PC-3 (cell line): ENCODE measurements at regions not wholly inside any gene's neighbourhood (a gene's known extent, or its start where the extent isn't known, plus 50 kb on each side); places are given as distances from the start of the nearest gene placed in this dataset.
"Not testable (repeated sequence)": the region's sequence is repeated elsewhere in the genome, so short reads cannot be mapped to it uniquely, and the experiment has no call there.

Experiments used
- ATAC-seq: fragments of 200-7000 bp; cut with Tn5 transposase; 2 replicates; pipeline ENCODE4 v1.9.1; 2020; ENCODE audit warnings: mild to moderate bottlenecking, moderate library complexity
- BruUV-seq: library from RNA; stranded (reverse); fragments of 400-500 nt; replicated peaks from 2 replicates; lab custom pipeline; 2021; lab: Mats Ljungman, UMichigan
- CTCF ChIA-PET: fragments of 300-600 bp; sonication (Branson Sonifier 250); formaldehyde crosslinking; loops from one replicate; lab custom pipeline; 2022; ENCODE audit warnings: antibody characterized with exemption; lab: Charles Lee
- POLR2A ChIA-PET: fragments of 300-600 bp; sonication (Branson Sonifier 250); formaldehyde crosslinking; loops from one replicate; lab custom pipeline; 2022; ENCODE audit warnings: antibody characterized with exemption; ENCODE audit not compliant: unreplicated experiment; lab: Charles Lee
- DNase-seq: peaks from one replicate; pipeline ENCODE4 v3.0.0-alpha.2; 2015
- H2AFZ ChIP-seq: fragments of 300-600 bp; sonication (generic); 2 replicates; pipeline ENCODE4 v1.6.0; 2016; ENCODE audit warnings: antibody characterized with exemption, low read length
- H3F3A ChIP-seq: fragments of 300-600 bp; sonication (generic); one replicate; pipeline ENCODE4 v1.6.0; 2017; ENCODE audit warnings: antibody characterized with exemption, low read length, control low read depth, mild to moderate bottlenecking; ENCODE audit not compliant: unreplicated experiment
- H3K27ac ChIP-seq: fragments of 300-600 bp; sonication (generic); 2 replicates; pipeline ENCODE4 v1.5.1; 2016; ENCODE audit warnings: mild to moderate bottlenecking, low read length
- H3K27me3 ChIP-seq: fragments of 300-600 bp; sonication (generic); 2 replicates; pipeline ENCODE4 v1.6.1; 2016; ENCODE audit warnings: low read length, mixed read lengths
- H3K36me3 ChIP-seq: fragments of 300-600 bp; sonication (generic); 2 replicates; pipeline ENCODE4 v1.6.1; 2016; ENCODE audit warnings: low read depth, mixed run types, low read length, mixed read lengths
- H3K4me1 ChIP-seq: fragments of 300-600 bp; sonication (generic); 2 replicates; pipeline ENCODE4 v1.5.1; 2016; ENCODE audit warnings: low read length; ENCODE audit not compliant: insufficient read depth
- H3K4me2 ChIP-seq: fragments of 300-600 bp; sonication (generic); 2 replicates; pipeline ENCODE4 v1.6.0; 2016; ENCODE audit warnings: low read length
- H3K4me3 ChIP-seq: fragments of 300-600 bp; sonication (generic); 2 replicates; pipeline ENCODE4 v1.5.1; 2016; ENCODE audit warnings: mild to moderate bottlenecking, low read length, mixed read lengths
- H3K79me2 ChIP-seq: fragments of 300-600 bp; sonication (generic); 2 replicates; pipeline ENCODE4 v1.6.1; 2017; ENCODE audit warnings: low read length, mixed read lengths
- H3K9ac ChIP-seq: fragments of 300-600 bp; sonication (generic); 2 replicates; pipeline ENCODE4 v1.6.0; 2016; ENCODE audit warnings: mild to moderate bottlenecking, low read length
- H3K9me2 ChIP-seq: fragments of 300-600 bp; sonication (generic); replicated peaks from 2 replicates; pipeline ENCODE4 v1.6.1; 2016; ENCODE audit warnings: mixed run types, low read length, mixed read lengths
- H3K9me3 ChIP-seq: fragments of 300-600 bp; sonication (generic); 2 replicates; pipeline ENCODE4 v1.6.1; 2016; ENCODE audit warnings: low read length, mixed read lengths
- H4K20me1 ChIP-seq: fragments of 300-600 bp; sonication (generic); 2 replicates; pipeline ENCODE4 v1.6.1; 2016; ENCODE audit warnings: low read length, mixed read lengths
- EZH2 ChIP-seq: fragments of 300-600 bp; sonication (generic); IDR thresholded peaks from one replicate; pipeline ENCODE4 v1.6.1; 2017; ENCODE audit warnings: antibody characterized with exemption, mild to moderate bottlenecking, low read length; ENCODE audit not compliant: unreplicated experiment
- EZH2phosphoT487 ChIP-seq: fragments of 300-600 bp; sonication (generic); IDR thresholded peaks from 2 replicates; pipeline ENCODE4 v1.6.1; 2018; ENCODE audit warnings: mild to moderate bottlenecking, antibody characterized with exemption, low read length, borderline replicate concordance
- intact Hi-C: fragments of 100-400 bp; cut with micrococcal nuclease; formaldehyde crosslinking; loops from 2 replicates; pipeline ENCODE4 v1.9.0; 2023
- TF ChIP-seq, protein P1 (sequence below): fragments of 300-600 bp; sonication (generic); conservative IDR thresholded peaks from 2 replicates; pipeline ENCODE4 v1.5.1; 2017; ENCODE audit warnings: antibody characterized with exemption, low read depth, mild to moderate bottlenecking, low read length

DNA sequence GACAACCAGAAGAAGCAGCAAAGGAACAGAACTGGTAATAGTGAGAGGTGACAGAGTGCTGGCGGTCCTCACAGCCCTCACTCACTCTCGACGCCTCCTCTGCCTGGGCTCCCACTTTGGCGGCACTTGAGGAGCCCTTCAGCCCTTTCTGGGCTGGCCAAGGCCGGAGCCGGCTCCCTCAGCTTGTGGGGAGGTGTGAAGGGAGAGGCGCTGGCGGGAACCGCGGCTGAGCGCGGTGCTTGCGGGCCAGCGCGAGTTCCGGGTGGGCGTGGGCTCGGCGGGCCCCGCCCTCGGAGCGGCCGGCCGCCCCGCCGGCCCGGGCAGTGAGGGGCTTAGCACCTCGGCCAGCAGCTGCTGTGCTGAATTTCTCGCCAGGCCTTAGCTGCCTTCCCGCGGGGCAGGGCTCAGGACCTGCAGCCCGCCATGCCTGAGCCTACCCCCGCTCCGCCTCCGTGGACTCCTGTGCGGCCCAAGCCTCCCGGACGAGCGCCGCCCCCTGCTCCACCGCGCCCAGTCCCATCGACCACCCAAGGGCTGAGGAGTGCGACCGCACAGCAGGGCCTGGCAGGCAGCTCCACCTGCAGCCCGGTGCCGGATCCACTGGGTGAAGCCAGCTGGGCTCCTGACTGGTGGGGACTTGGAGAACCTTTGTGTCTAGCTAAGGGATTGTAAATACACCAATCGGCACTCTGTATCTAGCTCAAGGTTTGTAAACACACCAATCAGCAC, 366.0 kb downstream of the DNAH5 start:
- H3K9me2 ChIP-seq, H3K36me3 ChIP-seq, H2AFZ ChIP-seq, H3K4me1 ChIP-seq, H3K9ac ChIP-seq, POLR2A ChIA-PET, DNase-seq, H3K27me3 ChIP-seq, H3K4me3 ChIP-seq, H3K4me2 ChIP-seq, CTCF ChIA-PET, BruUV-seq, H3K79me2 ChIP-seq, H4K20me1 ChIP-seq, ATAC-seq, intact Hi-C loops, H3K27ac ChIP-seq, H3K9me3 ChIP-seq, H3F3A ChIP-seq: not testable (repeated sequence)

DNA sequence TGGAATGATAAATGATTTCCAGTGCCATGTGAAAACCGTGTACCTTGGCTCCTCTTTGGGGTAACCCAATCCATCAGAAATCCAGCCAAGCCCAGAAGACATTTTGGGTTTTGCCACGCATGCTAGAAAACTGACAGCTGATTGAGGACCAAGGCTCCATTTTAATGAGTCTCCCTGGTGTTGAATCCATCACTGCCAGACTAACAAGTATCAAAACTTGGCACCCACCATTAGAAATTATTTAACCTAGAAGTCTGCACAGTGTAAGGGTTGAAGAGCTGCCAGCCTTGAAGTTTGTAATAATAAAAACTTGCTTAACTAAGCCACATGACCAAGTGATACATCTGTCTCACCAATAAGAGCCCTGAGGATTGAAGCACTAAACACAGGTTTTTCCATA, 369.9 kb downstream of the DNAH5 start:
- H3K36me3 ChIP-seq, result no peaks in the 10 kb centered on the region
- ATAC-seq, result no peak
- H3K4me2 ChIP-seq, result no peak overlapping the region
- H3K27me3 ChIP-seq, result no peaks in the 10 kb centered on the region
- no peak for DNase-seq
- no peaks in the 10 kb centered on the region for H3K9me2 ChIP-seq
- ChIA-PET POLR2A (no interaction called here), CTCF (no interaction called here)
- no TSS peak for BruUV-seq
- H2AFZ ChIP-seq, result no peak overlapping the region
- H3K4me3 ChIP-seq, result no peak overlapping the region
- intact Hi-C loops, result no loop called here
- H3K9ac ChIP-seq, result no peak overlapping the region
- no peaks in the 10 kb centered on the region for H3K9me3 ChIP-seq
- no peaks in the 10 kb centered on the region for H3K79me2 ChIP-seq
- TF ChIP-seq EZH2 (no peak), EZH2phosphoT487 (no peak)
- TF ChIP-seq, protein P1, sequence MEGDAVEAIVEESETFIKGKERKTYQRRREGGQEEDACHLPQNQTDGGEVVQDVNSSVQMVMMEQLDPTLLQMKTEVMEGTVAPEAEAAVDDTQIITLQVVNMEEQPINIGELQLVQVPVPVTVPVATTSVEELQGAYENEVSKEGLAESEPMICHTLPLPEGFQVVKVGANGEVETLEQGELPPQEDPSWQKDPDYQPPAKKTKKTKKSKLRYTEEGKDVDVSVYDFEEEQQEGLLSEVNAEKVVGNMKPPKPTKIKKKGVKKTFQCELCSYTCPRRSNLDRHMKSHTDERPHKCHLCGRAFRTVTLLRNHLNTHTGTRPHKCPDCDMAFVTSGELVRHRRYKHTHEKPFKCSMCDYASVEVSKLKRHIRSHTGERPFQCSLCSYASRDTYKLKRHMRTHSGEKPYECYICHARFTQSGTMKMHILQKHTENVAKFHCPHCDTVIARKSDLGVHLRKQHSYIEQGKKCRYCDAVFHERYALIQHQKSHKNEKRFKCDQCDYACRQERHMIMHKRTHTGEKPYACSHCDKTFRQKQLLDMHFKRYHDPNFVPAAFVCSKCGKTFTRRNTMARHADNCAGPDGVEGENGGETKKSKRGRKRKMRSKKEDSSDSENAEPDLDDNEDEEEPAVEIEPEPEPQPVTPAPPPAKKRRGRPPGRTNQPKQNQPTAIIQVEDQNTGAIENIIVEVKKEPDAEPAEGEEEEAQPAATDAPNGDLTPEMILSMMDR, result no peak
- no peak overlapping the region for H3K27ac ChIP-seq
- no peaks in the 10 kb centered on the region for H3F3A ChIP-seq
- H4K20me1 ChIP-seq, result no peaks in the 10 kb centered on the region
- no peaks in the 10 kb centered on the region for H3K4me1 ChIP-seq

DNA sequence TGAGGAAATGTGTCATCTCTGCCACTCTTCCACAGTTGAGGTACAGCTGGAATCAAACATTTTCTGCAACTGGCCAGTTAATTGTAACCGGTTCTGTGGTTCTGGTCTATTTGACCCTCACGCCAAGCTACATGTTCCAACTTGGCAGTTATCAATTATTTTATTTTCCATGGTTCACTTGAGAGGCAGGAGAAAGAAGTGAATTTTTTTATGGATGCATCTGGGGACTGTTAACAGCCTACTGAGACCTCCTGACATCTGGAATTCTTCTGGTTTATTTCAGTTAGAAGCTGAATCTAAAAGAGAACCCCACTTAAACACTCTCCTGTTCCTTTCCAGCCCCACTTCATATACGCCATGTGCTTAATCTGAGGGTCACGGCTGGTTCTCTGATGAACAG, 372.3 kb downstream of the DNAH5 start:
- Histone ChIP-seq H3K4me3 (no peak overlapping the region), H3K27ac (no peak overlapping the region), H3K9me2 (no peaks in the 10 kb centered on the region), H3K79me2 (no peaks in the 10 kb centered on the region), H2AFZ (no peak overlapping the region), H3K27me3 (no peaks in the 10 kb centered on the region), H3K4me2 (no peak overlapping the region), H3K4me1 (peaks cover 22% of the 10 kb centered on the region), H3K9me3 (no peaks in the 10 kb centered on the region), H3K36me3 (no peaks in the 10 kb centered on the region), H4K20me1 (no peaks in the 10 kb centered on the region), H3F3A (peaks cover 5% of the 10 kb centered on the region), H3K9ac (no peak overlapping the region)
- BruUV-seq, result no TSS peak
- TF ChIP-seq EZH2phosphoT487, result no peak
- intact Hi-C loops, result no loop called here
- ChIA-PET POLR2A (no interaction called here), CTCF (no interaction called here)
- DNase-seq (no peak), ATAC-seq (no peak)
